ENCODE measurements at regions not wholly inside any gene's neighbourhood (a gene's known extent, or its start where the extent isn't known, plus 50 kb on each side); places are given as distances from the start of the nearest gene placed in this dataset.

- Mint-ChIP-seq H3K9me3 (ENCODE audit: low read depth) (no peaks in the 10 kb centered on the region), H3K4me3 (no peak overlapping the region), H3K4me1 (no peaks in the 10 kb centered on the region), H3K27ac (no peak overlapping the region), H3K36me3 (ENCODE audit: low read depth) (no peaks in the 10 kb centered on the region), H3K27me3 (peaks cover 2% of the 10 kb centered on the region)
- POLR2A ChIA-PET: no interaction called here
- ATAC-seq (no peak), DNase-seq (peak; percentile 21)
- intact Hi-C loops (cut with DNase I, micrococcal nuclease): loop anchor here (1.0 to 2.0 kb wide), 2 partner anchors 205 to 242 kb away; no protein-coding TSS in a partner anchor
- CTCF ChIA-PET: interaction anchor here (0.6 to 2.4 kb wide), 15 partner anchors 9 to 1745 kb away, joined by 3 to 13 read pairs (median 4); partner anchors contain the start of gene CDX2
Observed at GRCh38 chr13:29713839-29714238, 118.4 kb upstream of the SLC7A1 start.

- Mint-ChIP-seq H3K27ac (no peak overlapping the region), H3K36me3 (ENCODE audit: low read depth) (no peaks in the 10 kb centered on the region), H3K4me1 (no peaks in the 10 kb centered on the region), H3K9me3 (ENCODE audit: low read depth) (no peaks in the 10 kb centered on the region), H3K4me3 (no peak overlapping the region), H3K27me3 (peaks cover 2% of the 10 kb centered on the region)
- no peak for DNase-seq
- intact Hi-C loops (cut with DNase I, micrococcal nuclease): no loop called here
- ChIA-PET POLR2A (no interaction called here), CTCF (interaction anchor here (0.5 to 1.6 kb wide), 2 partner anchors 194 to 432 kb away, joined by 3 read pairs; no protein-coding TSS in a partner anchor)
- no peak for ATAC-seq
Observed at GRCh38 chr13:29711776-29712175, 116.3 kb upstream of the SLC7A1 start.

GRCh38 chr13:29710511-29710910, 115.0 kb upstream of the SLC7A1 start:
- POLR2A ChIA-PET: no interaction called here
- CTCF ChIA-PET: interaction anchor here (1.2 to 1.6 kb wide), 2 partner anchors 193 to 202 kb away, joined by 3 to 7 read pairs; no protein-coding TSS in a partner anchor
- H3K4me1 Mint-ChIP-seq: no peaks in the 10 kb centered on the region
- no peak overlapping the region for H3K27ac Mint-ChIP-seq
- H3K36me3 Mint-ChIP-seq (ENCODE audit: low read depth): no peaks in the 10 kb centered on the region
- DNase-seq (no peak), ATAC-seq (no peak)
- intact Hi-C loops (cut with DNase I, micrococcal nuclease): no loop called here
- H3K27me3 Mint-ChIP-seq: peaks cover 2% of the 10 kb centered on the region
- no peaks in the 10 kb centered on the region for H3K9me3 Mint-ChIP-seq (ENCODE audit: low read depth)
- H3K4me3 Mint-ChIP-seq: no peak overlapping the region

GRCh38 chr13:29709407-29710069, 114.0 kb upstream of the SLC7A1 start:
- H3K4me3 Mint-ChIP-seq: no peak overlapping the region
- CTCF ChIA-PET: interaction anchor here (0.5 to 3.7 kb wide), 5 partner anchors 16 to 403 kb away, joined by 3 to 31 read pairs (median 4); no protein-coding TSS in a partner anchor
- H3K27me3 Mint-ChIP-seq: peaks cover 2% of the 10 kb centered on the region
- ATAC-seq (no peak), DNase-seq (no peak)
- POLR2A ChIA-PET: no interaction called here
- H3K36me3 Mint-ChIP-seq (ENCODE audit: low read depth): no peaks in the 10 kb centered on the region
- intact Hi-C loops (cut with DNase I, micrococcal nuclease): loop anchor here in 1 of 2 experiments (5.0 kb wide), 1 partner anchor 237 kb away; no protein-coding TSS in a partner anchor
- no peak overlapping the region for H3K27ac Mint-ChIP-seq
- no peaks in the 10 kb centered on the region for H3K4me1 Mint-ChIP-seq
- no peaks in the 10 kb centered on the region for H3K9me3 Mint-ChIP-seq (ENCODE audit: low read depth)

- no peak overlapping the region for H3K4me3 Mint-ChIP-seq
- intact Hi-C loops (cut with DNase I, micrococcal nuclease): loop anchor here (1.0 to 5.0 kb wide), 3 partner anchors 200 to 236 kb away; no protein-coding TSS in a partner anchor
- no peaks in the 10 kb centered on the region for H3K9me3 Mint-ChIP-seq (ENCODE audit: low read depth)
- H3K27me3 Mint-ChIP-seq: peaks cover 7% of the 10 kb centered on the region
- ATAC-seq (peak; percentile 94), DNase-seq (peak; percentile 73)
- H3K4me1 Mint-ChIP-seq: no peaks in the 10 kb centered on the region
- no peak overlapping the region for H3K27ac Mint-ChIP-seq
- CTCF ChIA-PET: interaction anchor here (0.6 to 3.7 kb wide), 9 partner anchors 28 to 404 kb away, joined by 3 to 31 read pairs (median 4); no protein-coding TSS in a partner anchor
- no peaks in the 10 kb centered on the region for H3K36me3 Mint-ChIP-seq (ENCODE audit: low read depth)
- POLR2A ChIA-PET: no interaction called here
Observed at GRCh38 chr13:29707876-29708543, 112.5 kb upstream of the SLC7A1 start.

- POLR2A ChIA-PET: interaction anchor here (0.6 kb wide), 1 partner anchor 18 kb away, joined by 5 read pairs; no protein-coding TSS in a partner anchor
- no peak for ATAC-seq
- no peak for DNase-seq
- H3K9me3 Mint-ChIP-seq (ENCODE audit: low read depth): no peaks in the 10 kb centered on the region
- intact Hi-C loops (cut with DNase I, micrococcal nuclease): loop anchor here in 1 of 2 experiments (1.0 to 5.0 kb wide), 2 partner anchors 199 to 235 kb away; no protein-coding TSS in a partner anchor
- H3K27me3 Mint-ChIP-seq: peaks cover 8% of the 10 kb centered on the region
- H3K4me3 Mint-ChIP-seq: no peak overlapping the region
- no peaks in the 10 kb centered on the region for H3K36me3 Mint-ChIP-seq (ENCODE audit: low read depth)
- H3K4me1 Mint-ChIP-seq: no peaks in the 10 kb centered on the region
- no peak overlapping the region for H3K27ac Mint-ChIP-seq
- CTCF ChIA-PET: interaction anchor here (0.6 to 3.7 kb wide), 10 partner anchors 9 to 406 kb away, joined by 3 to 31 read pairs (median 3); no protein-coding TSS in a partner anchor
Observed at GRCh38 chr13:29706923-29707322, 111.4 kb upstream of the SLC7A1 start.

- Mint-ChIP-seq H3K36me3 (ENCODE audit: low read depth) (no peaks in the 10 kb centered on the region), H3K27ac (no peak overlapping the region), H3K4me1 (no peaks in the 10 kb centered on the region), H3K4me3 (no peak overlapping the region), H3K27me3 (peaks cover 8% of the 10 kb centered on the region), H3K9me3 (ENCODE audit: low read depth) (no peaks in the 10 kb centered on the region)
- POLR2A ChIA-PET: no interaction called here
- DNase-seq: no peak
- CTCF ChIA-PET: interaction anchor here (1.4 kb wide), 1 partner anchor 9 kb away, joined by 5 read pairs; no protein-coding TSS in a partner anchor
- intact Hi-C loops (cut with DNase I, micrococcal nuclease): loop anchor here in 1 of 2 experiments (5.0 kb wide), 1 partner anchor 232 kb away; no protein-coding TSS in a partner anchor
- no peak for ATAC-seq
Observed at GRCh38 chr13:29704648-29705047, 109.2 kb upstream of the SLC7A1 start.

- Mint-ChIP-seq H3K9me3 (ENCODE audit: low read depth) (no peaks in the 10 kb centered on the region), H3K36me3 (ENCODE audit: low read depth) (no peaks in the 10 kb centered on the region), H3K4me3 (no peak overlapping the region), H3K27ac (no peak overlapping the region), H3K4me1 (no peaks in the 10 kb centered on the region), H3K27me3 (peaks cover 12% of the 10 kb centered on the region)
- intact Hi-C loops (cut with DNase I, micrococcal nuclease): no loop called here
- POLR2A ChIA-PET: no interaction called here
- CTCF ChIA-PET: no interaction called here
- no peak for DNase-seq
- no peak for ATAC-seq
Observed at GRCh38 chr13:29703421-29703820, 107.9 kb upstream of the SLC7A1 start.

- POLR2A ChIA-PET: no interaction called here
- H3K9me3 Mint-ChIP-seq (ENCODE audit: low read depth): no peaks in the 10 kb centered on the region
- no peaks in the 10 kb centered on the region for H3K36me3 Mint-ChIP-seq (ENCODE audit: low read depth)
- intact Hi-C loops (cut with DNase I, micrococcal nuclease): no loop called here
- H3K4me3 Mint-ChIP-seq: no peak overlapping the region
- DNase-seq (no peak), ATAC-seq (no peak)
- H3K4me1 Mint-ChIP-seq: no peaks in the 10 kb centered on the region
- H3K27me3 Mint-ChIP-seq: peaks cover 14% of the 10 kb centered on the region
- H3K27ac Mint-ChIP-seq: no peak overlapping the region
- CTCF ChIA-PET: interaction anchor here (1.5 kb wide), 1 partner anchor 11 kb away, joined by 4 read pairs; no protein-coding TSS in a partner anchor
Observed at GRCh38 chr13:29702912-29703351, 107.4 kb upstream of the SLC7A1 start.

GRCh38 chr13:29698106-29698505, 102.6 kb upstream of the SLC7A1 start:
- POLR2A ChIA-PET: no interaction called here
- DNase-seq (no peak), ATAC-seq (no peak)
- peaks cover 17% of the 10 kb centered on the region for H3K27me3 Mint-ChIP-seq
- no peaks in the 10 kb centered on the region for H3K4me1 Mint-ChIP-seq
- intact Hi-C loops (cut with DNase I, micrococcal nuclease): no loop called here
- no peak overlapping the region for H3K4me3 Mint-ChIP-seq
- no peaks in the 10 kb centered on the region for H3K36me3 Mint-ChIP-seq (ENCODE audit: low read depth)
- H3K9me3 Mint-ChIP-seq (ENCODE audit: low read depth): no peaks in the 10 kb centered on the region
- no peak overlapping the region for H3K27ac Mint-ChIP-seq
- CTCF ChIA-PET: interaction anchor here (0.8 kb wide), 1 partner anchor 8 kb away, joined by 3 read pairs; no protein-coding TSS in a partner anchor

- no peak overlapping the region for H3K27ac Mint-ChIP-seq
- CTCF ChIA-PET: interaction anchor here (1.5 kb wide), 1 partner anchor 10 kb away, joined by 5 read pairs; no protein-coding TSS in a partner anchor
- no peaks in the 10 kb centered on the region for H3K36me3 Mint-ChIP-seq (ENCODE audit: low read depth)
- ATAC-seq (no peak), DNase-seq (no peak)
- POLR2A ChIA-PET: no interaction called here
- peaks cover 16% of the 10 kb centered on the region for H3K27me3 Mint-ChIP-seq
- H3K4me3 Mint-ChIP-seq: no peak overlapping the region
- H3K9me3 Mint-ChIP-seq (ENCODE audit: low read depth): no peaks in the 10 kb centered on the region
- H3K4me1 Mint-ChIP-seq: no peaks in the 10 kb centered on the region
- intact Hi-C loops (cut with DNase I, micrococcal nuclease): no loop called here
Observed at GRCh38 chr13:29696606-29697005, 101.1 kb upstream of the SLC7A1 start.
